Renal cortical epithelial cell (primary cell): ENCODE measurements at regions not wholly inside any gene's neighbourhood (a gene's known extent, or its start where the extent isn't known, plus 50 kb on each side); places are given as distances from the start of the nearest gene placed in this dataset.
"Not testable (repeated sequence)": the region's sequence is repeated elsewhere in the genome, so short reads cannot be mapped to it uniquely, and the experiment has no call there.

ENCODE experiments used
- DNase-seq: peaks from one replicate; pipeline ENCODE4 v3.0.0-alpha.2; 2011; ENCODE audit warnings: low read depth

DNA sequence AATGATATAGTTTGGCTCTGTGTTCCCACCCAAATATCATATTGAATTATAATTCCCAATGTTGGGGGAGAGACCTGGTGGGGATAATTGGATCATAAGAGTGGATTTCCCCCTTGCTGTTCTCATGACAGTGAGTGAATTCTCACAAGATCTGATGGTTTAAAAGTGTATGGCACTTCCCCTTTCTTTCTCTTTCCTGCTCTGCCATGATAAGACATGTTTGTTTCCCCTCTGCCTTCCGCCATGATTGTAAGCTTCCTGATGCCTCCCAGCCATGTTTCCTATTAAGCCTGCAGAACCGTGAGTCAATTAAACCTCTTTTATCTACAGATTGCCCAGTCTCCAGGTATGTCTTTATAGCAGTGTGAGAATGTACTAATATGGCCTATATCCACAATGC lies 126.7 kb upstream of the GMNC start:
- no peak for DNase-seq

DNA sequence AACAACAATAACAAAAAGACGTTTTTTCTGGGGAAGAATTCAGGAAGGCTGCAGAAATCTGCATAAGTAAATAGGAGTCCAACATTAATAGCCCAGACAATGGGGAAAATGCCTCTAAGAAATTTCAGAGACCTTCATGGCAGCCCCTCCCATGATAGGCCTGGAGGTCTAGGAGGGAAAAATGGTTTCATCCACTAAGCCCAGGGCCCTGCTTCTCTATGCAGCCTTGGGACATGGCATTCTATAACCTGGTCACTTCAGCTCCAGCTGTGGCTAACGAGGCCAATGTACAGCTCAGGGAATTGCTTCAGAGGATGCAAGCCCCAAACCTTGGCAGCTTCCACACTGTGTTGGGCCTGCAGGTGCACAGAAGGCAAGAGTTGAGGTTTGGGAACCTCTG lies 125.6 kb upstream of the GMNC start:
- no peak for DNase-seq

DNA sequence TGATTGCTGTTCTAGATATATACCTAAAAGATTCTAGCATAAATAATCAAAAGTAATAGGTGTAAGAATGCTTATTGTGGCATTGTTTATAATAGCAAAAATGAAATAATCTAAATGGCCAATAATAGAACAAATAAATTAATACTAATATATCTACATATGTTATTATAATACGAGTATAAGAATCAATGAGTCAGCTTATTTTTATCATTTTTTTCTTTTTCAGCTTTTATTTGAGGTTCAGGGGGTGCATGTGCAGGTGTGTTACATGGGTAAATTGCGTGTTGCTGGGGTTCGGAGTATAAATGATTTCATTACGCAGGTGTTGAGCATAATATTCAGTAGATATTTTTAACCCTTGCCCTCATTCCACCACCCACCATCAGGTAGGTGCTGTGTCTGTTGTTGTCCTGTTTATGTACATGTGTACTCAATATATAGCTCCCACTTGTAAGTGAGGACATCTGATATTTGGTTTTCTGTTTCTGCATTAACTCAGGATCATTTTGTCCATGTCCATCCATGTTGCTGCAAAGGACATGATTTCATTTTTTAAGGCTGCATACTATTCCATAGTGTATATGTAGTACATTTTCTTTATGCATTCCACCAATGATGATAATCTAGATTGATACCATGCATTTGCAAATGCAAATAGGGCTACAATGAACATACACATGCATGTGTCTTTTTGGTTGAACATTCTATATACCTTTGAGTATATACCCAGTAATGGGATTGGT lies 122.2 kb upstream of the GMNC start:
- no peak for DNase-seq

DNA sequence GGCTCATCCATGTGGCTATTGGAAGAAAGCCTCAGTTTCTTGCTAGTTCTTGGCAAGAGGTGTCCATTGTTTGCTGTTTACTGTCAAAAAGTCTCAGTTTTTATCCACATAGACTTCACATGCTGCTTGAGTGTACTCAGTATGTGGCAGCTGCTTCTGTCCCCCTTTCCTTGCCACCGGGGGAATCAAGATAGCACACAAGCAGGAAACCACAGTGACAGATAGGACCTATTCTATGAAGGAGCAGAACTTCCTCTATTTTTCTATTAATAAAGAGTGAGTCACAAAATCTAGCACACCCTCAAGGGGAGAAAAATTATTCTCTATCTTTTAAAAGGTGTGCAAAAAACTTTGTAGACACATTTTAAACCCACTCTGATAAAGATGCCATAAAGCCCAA lies 121.4 kb upstream of the GMNC start:
- no peak for DNase-seq

DNA sequence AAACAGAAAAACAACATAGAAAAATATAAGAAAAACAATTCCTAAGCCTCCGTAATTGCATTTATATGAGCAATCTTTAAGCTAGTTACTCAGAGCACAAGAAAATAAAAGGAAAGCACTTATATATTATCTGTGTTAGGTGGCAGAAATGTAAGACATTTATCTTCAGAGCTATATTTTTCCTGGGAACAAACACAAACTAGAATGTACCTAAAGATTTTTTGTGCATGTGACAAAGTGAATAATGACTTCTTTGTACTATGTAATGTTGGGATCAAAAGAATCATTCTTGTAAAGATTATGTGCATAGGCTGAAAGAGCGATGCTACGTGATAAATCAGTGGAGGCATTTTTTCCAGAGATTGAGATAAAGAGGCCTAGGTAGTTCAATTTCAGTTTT lies 111.3 kb upstream of the GMNC start:
- DNase-seq: no peak

DNA sequence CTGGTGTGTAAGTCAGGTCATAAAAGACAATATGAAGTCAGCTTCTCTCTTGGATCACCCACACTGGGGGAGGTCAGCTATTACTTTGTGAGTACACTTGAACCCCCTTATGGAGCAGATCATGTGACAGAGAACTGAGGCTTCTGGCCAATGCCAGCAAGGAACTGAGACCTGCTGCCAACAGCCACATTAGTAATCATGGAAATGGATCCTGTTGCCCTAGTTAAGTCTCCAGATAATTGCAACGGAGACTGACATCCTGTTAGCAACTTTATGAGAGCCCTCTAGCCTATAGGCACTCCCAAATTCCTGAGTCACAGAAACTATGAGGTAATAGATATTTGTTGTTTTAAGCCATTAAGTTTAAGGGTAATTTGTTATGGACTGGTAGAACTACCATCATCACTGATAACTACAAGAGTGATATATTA lies 110.4 kb upstream of the GMNC start:
- DNase-seq: peak; percentile 50

DNA sequence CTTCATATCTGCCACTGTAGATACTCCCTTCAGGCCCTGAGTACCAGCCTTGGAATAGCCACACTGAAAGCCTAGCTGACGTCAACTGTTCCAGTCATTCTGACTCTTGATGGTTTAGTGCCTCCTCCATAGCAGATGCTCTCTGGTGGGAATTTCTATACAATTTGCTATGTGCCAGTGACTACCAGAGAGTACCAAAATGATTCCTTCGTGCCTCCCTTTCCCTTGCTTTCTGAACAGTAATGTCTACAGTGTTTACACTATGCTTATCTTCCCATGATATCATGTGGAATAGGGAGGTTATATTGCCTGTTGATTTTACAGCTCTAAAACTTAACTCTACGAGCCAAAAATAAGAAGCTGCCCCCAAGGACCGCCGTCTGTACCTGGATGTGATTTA lies 109.7 kb upstream of the GMNC start:
- DNase-seq: no peak

DNA sequence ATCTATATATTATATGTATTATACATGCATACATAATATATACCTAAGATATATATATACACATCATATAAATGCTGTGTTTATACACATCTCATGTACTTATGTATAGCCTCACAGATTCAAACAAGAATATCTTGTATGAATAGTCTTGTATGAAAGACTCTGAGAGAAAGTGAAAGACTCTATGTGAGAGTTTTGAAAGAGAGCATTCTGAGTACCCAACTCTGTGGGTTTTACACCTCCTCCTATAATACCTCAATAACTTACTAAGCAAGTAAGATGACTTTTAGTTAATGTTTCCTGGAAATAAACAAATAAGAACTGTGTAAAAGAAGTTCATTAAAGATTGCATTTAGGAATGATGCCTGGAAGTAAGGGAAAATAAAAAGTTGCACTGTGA lies 108.1 kb upstream of the GMNC start:
- peak; percentile 9 for DNase-seq

DNA sequence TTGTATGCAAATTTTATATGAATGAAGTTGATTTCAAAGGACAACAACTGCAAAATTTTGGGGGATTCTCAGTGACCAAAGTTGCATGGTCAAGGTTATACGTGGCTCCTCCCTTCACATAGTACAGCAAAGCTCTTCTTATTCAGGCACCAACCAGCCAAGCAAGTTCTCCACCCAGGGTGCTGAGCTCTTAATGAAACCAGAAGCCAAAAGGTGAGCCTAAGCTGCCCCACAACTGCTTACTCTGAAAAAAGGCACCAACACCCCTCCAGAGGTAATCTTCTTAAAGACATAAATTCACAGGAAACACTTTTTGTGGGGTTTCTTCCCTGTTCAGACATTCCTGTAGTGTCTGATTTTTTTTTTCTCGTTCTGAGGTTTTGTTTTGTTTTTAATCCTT lies 106.1 kb upstream of the GMNC start:
- no peak for DNase-seq

DNA sequence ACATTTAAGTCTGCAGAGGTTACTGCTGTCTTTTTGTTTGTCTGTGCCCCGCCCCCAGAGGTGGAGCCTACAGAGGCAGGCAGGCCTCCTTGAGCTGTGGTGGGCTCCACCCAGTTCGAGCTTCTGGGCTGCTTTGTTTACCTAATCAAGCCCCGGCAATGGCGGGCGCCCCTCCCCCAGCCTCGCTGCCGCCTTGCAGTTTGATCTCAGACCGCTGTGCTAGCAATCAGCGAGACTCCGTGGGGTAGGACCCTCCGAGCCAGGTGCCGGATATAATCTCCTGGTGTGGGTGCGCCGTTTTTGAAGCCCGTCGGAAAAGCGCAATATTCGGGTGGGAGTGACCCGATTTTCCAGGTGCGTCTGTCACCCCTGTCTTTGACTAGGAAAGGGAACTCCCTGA lies 102.4 kb upstream of the GMNC start:
- not testable (repeated sequence) for DNase-seq

DNA sequence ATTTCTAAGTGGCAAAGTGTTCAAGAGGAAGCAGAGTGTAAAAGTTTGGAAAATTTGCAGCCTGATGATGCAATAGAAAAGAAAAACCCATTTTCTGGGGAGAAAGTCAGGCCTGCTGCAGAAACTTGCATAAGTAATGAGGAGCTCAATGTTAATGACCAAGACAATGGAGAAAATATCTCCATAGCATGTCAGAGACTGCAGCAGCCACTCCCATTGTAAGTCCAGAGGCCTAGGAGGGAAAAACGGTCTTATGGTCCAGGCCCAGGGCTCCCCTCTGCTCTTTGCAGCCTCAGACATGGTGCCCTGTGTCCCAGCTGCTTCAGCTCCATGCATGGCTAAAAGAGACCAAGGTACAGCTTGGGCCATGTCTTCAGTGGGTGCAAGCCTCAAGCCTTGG lies 96.6 kb upstream of the GMNC start:
- DNase-seq: no peak

DNA sequence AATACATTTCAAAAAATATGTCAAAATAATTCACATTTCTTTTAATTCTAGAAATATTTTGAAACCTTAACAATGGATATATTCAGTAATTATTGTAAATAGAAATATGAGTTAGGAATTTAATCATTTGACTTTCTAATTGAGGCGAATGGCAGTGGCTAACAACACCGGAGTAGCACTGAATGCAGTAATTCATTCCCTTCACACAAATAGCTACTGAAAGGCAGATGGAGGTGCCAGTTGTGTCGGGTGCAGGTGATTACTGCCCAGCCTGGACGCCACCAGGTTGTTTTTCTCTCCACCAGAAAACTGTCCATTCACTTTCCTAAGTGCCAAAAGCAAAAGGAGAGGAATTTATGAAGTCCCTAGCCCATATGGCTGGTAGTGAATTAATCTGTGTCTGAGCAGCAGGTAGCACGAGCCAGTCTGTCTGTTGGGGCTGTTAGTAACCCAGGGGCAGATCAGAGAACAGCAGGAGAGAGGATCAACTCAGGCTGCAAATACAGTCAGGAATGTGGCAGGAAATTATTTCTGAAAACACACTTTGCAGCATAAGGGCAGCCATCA lies 79.3 kb upstream of the GMNC start:
- no peak for DNase-seq

DNA sequence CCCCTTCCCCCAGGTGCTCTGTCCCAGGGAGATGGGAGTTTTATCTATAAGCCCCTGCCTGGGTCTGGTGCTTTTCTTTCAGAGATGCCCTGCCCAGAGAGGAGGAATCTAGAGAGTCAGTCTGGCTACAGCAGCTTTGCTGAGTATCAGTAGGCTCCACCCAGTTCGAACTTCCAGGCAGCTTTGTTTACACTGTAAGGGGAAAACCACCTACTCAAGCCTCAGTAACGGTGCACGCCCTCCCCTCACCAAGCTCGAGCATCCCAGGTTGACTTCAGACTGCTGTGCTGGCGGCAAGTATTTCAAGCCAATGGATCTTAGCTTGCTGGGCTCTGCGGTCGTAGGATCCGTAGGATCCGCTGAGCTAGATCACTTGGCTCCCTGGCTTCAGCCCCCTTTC lies 72.1 kb upstream of the GMNC start:
- DNase-seq: peak; percentile 8

DNA sequence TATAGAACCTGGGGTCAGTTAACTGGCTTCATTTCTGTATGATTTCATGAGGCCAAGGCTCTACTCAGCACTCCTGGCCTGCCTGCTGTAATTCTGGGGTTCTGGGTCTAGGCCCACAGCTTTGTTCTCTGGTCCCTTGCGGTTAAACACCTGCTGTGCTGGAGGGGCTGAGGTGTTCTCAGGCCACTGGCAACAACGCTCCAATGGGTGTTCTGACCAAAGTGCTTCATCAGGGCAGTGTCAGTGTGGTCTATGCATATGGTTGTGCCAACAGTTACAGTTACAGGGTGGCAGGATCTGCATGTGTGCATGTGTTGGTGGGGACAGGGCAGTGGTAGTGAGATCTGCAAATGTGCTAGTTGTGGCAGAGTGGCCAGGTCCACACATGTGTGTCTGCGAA lies 64.1 kb upstream of the GMNC start:
- DNase-seq: no peak

DNA sequence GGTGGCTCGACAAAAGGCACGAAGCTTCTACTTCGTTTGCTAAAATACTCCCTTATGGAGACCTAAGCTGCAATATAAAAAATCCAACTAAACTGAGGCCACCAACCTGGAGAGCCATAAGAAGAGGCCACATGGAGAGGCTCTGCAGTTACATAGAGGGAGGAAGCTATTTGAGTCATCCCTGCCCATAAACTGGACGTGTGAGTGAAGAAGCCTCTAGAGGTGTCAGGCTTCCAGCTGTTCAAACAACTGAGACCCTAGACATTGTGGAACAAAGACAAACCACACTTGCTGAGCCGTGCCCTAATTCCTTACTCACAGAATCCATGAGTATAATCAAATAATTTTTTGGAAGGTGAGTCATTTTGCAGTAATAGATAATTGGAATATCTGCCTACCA lies 50.2 kb upstream of the GMNC start:
- no peak for DNase-seq
